Panc1 (cell line): ENCODE measurements at regions not wholly inside any gene's neighbourhood (a gene's known extent, or its start where the extent isn't known, plus 50 kb on each side); places are given as distances from the start of the nearest gene placed in this dataset.

Experiments
- ATAC-seq: fragments of 200-7000 bp; cut with Tn5 transposase; 2 replicates; pipeline ENCODE4 v1.9.1; 2020; ENCODE audit warnings: mild to moderate bottlenecking, moderate library complexity
- BruUV-seq: library from RNA; stranded (reverse); fragments of 400-500 nt; replicated peaks from 2 replicates; lab custom pipeline; 2021; lab: Mats Ljungman, UMichigan
- CTCF ChIA-PET: fragments of 300-600 bp; sonication (Branson Sonifier 250); formaldehyde crosslinking; loops from one replicate; lab custom pipeline; 2022; ENCODE audit warnings: antibody characterized with exemption; lab: Charles Lee
- POLR2A ChIA-PET: fragments of 300-600 bp; sonication (Branson Sonifier 250); formaldehyde crosslinking; loops from one replicate; lab custom pipeline; 2022; ENCODE audit warnings: antibody characterized with exemption; lab: Charles Lee
- DNase-seq: peaks from one replicate; pipeline ENCODE4 v3.0.0-alpha.2; 2010; ENCODE audit warnings: low read depth, low spot score
- H3K27ac ChIP-seq: 2 replicates; pipeline ENCODE4 v1.5.1; 2011; ENCODE audit warnings: mild to moderate bottlenecking, low read length, inconsistent platforms
- H3K27me3 ChIP-seq: fragments of 200-500 bp; sonication (Bioruptor generic); 2 replicates; pipeline ENCODE4 v1.6.0; 2014; ENCODE audit warnings: low read length, inconsistent platforms; ENCODE audit not compliant: control insufficient read depth, insufficient read depth
- H3K36me3 ChIP-seq: fragments of 200-500 bp; sonication (Bioruptor generic); 2 replicates; pipeline ENCODE4 v1.5.1; 2014; ENCODE audit warnings: inconsistent platforms, mild to moderate bottlenecking, low read length, moderate library complexity; ENCODE audit not compliant: control insufficient read depth, insufficient read depth
- H3K4me1 ChIP-seq: 2 replicates; pipeline ENCODE4 v1.5.1; 2011; ENCODE audit warnings: inconsistent platforms, mild to moderate bottlenecking, low read length, moderate library complexity; ENCODE audit not compliant: control insufficient read depth, insufficient read depth
- H3K4me3 ChIP-seq, 2 experiments: 2 replicates each; pipeline ENCODE4 v1.5.1; 2011 to 2012; ENCODE audit warnings: low read depth in 2 of 2, low read length in 2 of 2, mild to moderate bottlenecking in 2 of 2, inconsistent platforms in 1 of 2, moderate library complexity in 1 of 2
- H3K9me3 ChIP-seq: fragments of 200-500 bp; sonication (Bioruptor generic); 2 replicates; pipeline ENCODE4 v1.5.1; 2014; ENCODE audit warnings: low read depth, mild to moderate bottlenecking, inconsistent platforms, low read length, moderate library complexity; ENCODE audit not compliant: control insufficient read depth, insufficient read depth
- CTCF ChIP-seq: fragments of 450-650 bp; IDR thresholded peaks from 2 replicates; pipeline ENCODE4 v1.5.1; 2017; ENCODE audit warnings: mild to moderate bottlenecking
- POLR2AphosphoS5 ChIP-seq: IDR thresholded peaks from 2 replicates; pipeline ENCODE4 v1.6.1; 2012; ENCODE audit warnings: mild to moderate bottlenecking, low read depth, low read length, moderate library complexity
- REST ChIP-seq, 2 experiments: IDR thresholded peaks; 2 replicates each; pipeline ENCODE4 v1.6.1; 2011 to 2012; ENCODE audit warnings: low read depth in 2 of 2, control low read depth in 1 of 2, low read length in 1 of 2, mild to moderate bottlenecking in 1 of 2, moderate library complexity in 1 of 2; ENCODE audit not compliant: insufficient read depth in 1 of 2
- SIN3A ChIP-seq: IDR thresholded peaks from 2 replicates; pipeline ENCODE4 v1.6.1; 2012; ENCODE audit warnings: low read depth, mild to moderate bottlenecking, low read length, moderate library complexity, borderline replicate concordance; ENCODE audit not compliant: insufficient read depth
- TCF7L2 ChIP-seq: IDR thresholded peaks from 2 replicates; pipeline ENCODE4 v1.6.1; 2011; ENCODE audit warnings: mild to moderate bottlenecking, low read depth, low read length, inconsistent platforms
- in situ Hi-C: cut with HindIII; loops from 2 replicates; pipeline ENCODE4 v1.10.0; 2016; ENCODE audit warnings: low sequenced_read_pairs, low pct_unique_long_range_greater_than_20kb
- intact Hi-C: fragments of 100-400 bp; cut with micrococcal nuclease; formaldehyde crosslinking; loops from one replicate; pipeline ENCODE4 v1.10.0; 2022; ENCODE audit not compliant: unreplicated experiment

- POLR2A ChIA-PET = interaction anchor here (0.6 kb wide), 1 partner anchor 23 kb away, joined by 3 read pairs; no protein-coding TSS in a partner anchor
- DNase-seq (no peak), ATAC-seq (no peak)
- TF ChIP-seq TCF7L2 (no peak), REST (IDR thresholded peaks at IDR 0.05; ENCODE audit: insufficient read depth in 1 of 2, low read depth in 2 of 2, low read length in 1 of 2) (no peak), POLR2AphosphoS5 (no peak), SIN3A (no peak), CTCF (no peak)
- H3K9me3 ChIP-seq = no peaks in the 10 kb centered on the region
- no peaks in the 10 kb centered on the region for H3K27me3 ChIP-seq
- in situ Hi-C loops (no loop called here), intact Hi-C loops (no loop called here)
- CTCF ChIA-PET = no interaction called here
- H3K4me1 ChIP-seq = no peaks in the 10 kb centered on the region
- H3K36me3 ChIP-seq = no peaks in the 10 kb centered on the region
- no TSS peak for BruUV-seq
- no peak overlapping the region for H3K4me3 ChIP-seq
- H3K27ac ChIP-seq = no peak overlapping the region
Measured at GRCh38 chr1:56370513-56370912, 208.8 kb downstream of the PLPP3 start.

- ATAC-seq (no peak), DNase-seq (no peak)
- intact Hi-C loops (no loop called here), in situ Hi-C loops (no loop called here)
- ChIA-PET CTCF (no interaction called here), POLR2A (no interaction called here)
- H3K27me3 ChIP-seq = no peaks in the 10 kb centered on the region
- no peak overlapping the region for H3K27ac ChIP-seq
- H3K4me1 ChIP-seq = no peaks in the 10 kb centered on the region
- H3K4me3 ChIP-seq = no peak overlapping the region
- no TSS peak for BruUV-seq
- no peaks in the 10 kb centered on the region for H3K9me3 ChIP-seq
- TF ChIP-seq POLR2AphosphoS5 = no peak
- no peak for TF ChIP-seq SIN3A
- TF ChIP-seq CTCF = no peak
- no peak for TF ChIP-seq REST (IDR thresholded peaks at IDR 0.05; ENCODE audit: insufficient read depth in 1 of 2, low read depth in 2 of 2, low read length in 1 of 2)
- TF ChIP-seq TCF7L2 = no peak
- no peaks in the 10 kb centered on the region for H3K36me3 ChIP-seq
Measured at GRCh38 chr1:56363007-56363770, 216.2 kb downstream of the PLPP3 start.
